ENCODE measurements at regions not wholly inside any gene's neighbourhood (a gene's known extent, or its start where the extent isn't known, plus 50 kb on each side); places are given as distances from the start of the nearest gene placed in this dataset.

- H3K9me3 ChIP-seq (ENCODE audit: control insufficient read depth, insufficient read depth, low read length): no peaks in the 10 kb centered on the region
- no peak overlapping the region for H3K4me3 ChIP-seq (ENCODE audit: low read length)
- no peaks in the 10 kb centered on the region for H3K9me2 ChIP-seq (replicated peaks; ENCODE audit: control insufficient read depth, low read length)
- H3K79me2 ChIP-seq (ENCODE audit: control insufficient read depth, low read length): no peaks in the 10 kb centered on the region
- no peaks in the 10 kb centered on the region for H4K20me1 ChIP-seq (ENCODE audit: control insufficient read depth, insufficient read depth, low read depth, low read length)
- no peaks in the 10 kb centered on the region for H3K27me3 ChIP-seq (ENCODE audit: control insufficient read depth, low read length)
- H3F3A ChIP-seq (ENCODE audit: control insufficient read depth, insufficient read depth): no peaks in the 10 kb centered on the region
- no peak overlapping the region for H3K4me2 ChIP-seq (ENCODE audit: low read length)
- no peak overlapping the region for H3K27ac ChIP-seq (ENCODE audit: low read depth, low read length)
- no peaks in the 10 kb centered on the region for H3K4me1 ChIP-seq (ENCODE audit: control insufficient read depth, low read length)
- H3K36me3 ChIP-seq (ENCODE audit: control insufficient read depth, low read length): no peaks in the 10 kb centered on the region
- TF ChIP-seq EZH2phosphoT487 (IDR thresholded peaks at IDR 0.05; ENCODE audit: borderline replicate concordance, low read length) (no peak), CTCF (IDR thresholded peaks at IDR 0.05; ENCODE audit: low read depth, low read length, poor library complexity, severe bottlenecking) (no peak)
Measured at GRCh38 chr7:17492437-17492836, 194.0 kb downstream of the AHR start.

- Histone ChIP-seq H4K20me1 (ENCODE audit: control insufficient read depth, insufficient read depth, low read depth, low read length) (no peaks in the 10 kb centered on the region), H3K27ac (ENCODE audit: low read depth, low read length) (no peak overlapping the region), H3K4me3 (ENCODE audit: low read length) (no peak overlapping the region), H3K36me3 (ENCODE audit: control insufficient read depth, low read length) (no peaks in the 10 kb centered on the region), H3K27me3 (ENCODE audit: control insufficient read depth, low read length) (no peaks in the 10 kb centered on the region), H3K9me3 (ENCODE audit: control insufficient read depth, insufficient read depth, low read length) (no peaks in the 10 kb centered on the region), H3K4me1 (ENCODE audit: control insufficient read depth, low read length) (no peaks in the 10 kb centered on the region), H3K9me2 (replicated peaks; ENCODE audit: control insufficient read depth, low read length) (no peaks in the 10 kb centered on the region), H3K4me2 (ENCODE audit: low read length) (no peak overlapping the region), H3F3A (ENCODE audit: control insufficient read depth, insufficient read depth) (no peaks in the 10 kb centered on the region), H3K79me2 (ENCODE audit: control insufficient read depth, low read length) (no peaks in the 10 kb centered on the region)
- TF ChIP-seq CTCF (IDR thresholded peaks at IDR 0.05; ENCODE audit: low read depth, low read length, poor library complexity, severe bottlenecking) (no peak), EZH2phosphoT487 (IDR thresholded peaks at IDR 0.05; ENCODE audit: borderline replicate concordance, low read length) (no peak)
Measured at GRCh38 chr7:17493446-17493845, 195.0 kb downstream of the AHR start.

GRCh38 chr7:17495655-17496394 lies 197.4 kb downstream of the AHR start:
- no peaks in the 10 kb centered on the region for H3K9me3 ChIP-seq (ENCODE audit: control insufficient read depth, insufficient read depth, low read length)
- no peaks in the 10 kb centered on the region for H3K27me3 ChIP-seq (ENCODE audit: control insufficient read depth, low read length)
- TF ChIP-seq CTCF (IDR thresholded peaks at IDR 0.05; ENCODE audit: low read depth, low read length, poor library complexity, severe bottlenecking): no peak
- TF ChIP-seq EZH2phosphoT487 (IDR thresholded peaks at IDR 0.05; ENCODE audit: borderline replicate concordance, low read length): no peak

More at GRCh38 chr7:17495655-17496394, 197.4 kb downstream of the AHR start:
- Histone ChIP-seq H4K20me1 (ENCODE audit: control insufficient read depth, insufficient read depth, low read depth, low read length) (no peaks in the 10 kb centered on the region), H3K79me2 (ENCODE audit: control insufficient read depth, low read length) (no peaks in the 10 kb centered on the region), H3K36me3 (ENCODE audit: control insufficient read depth, low read length) (no peaks in the 10 kb centered on the region), H3F3A (ENCODE audit: control insufficient read depth, insufficient read depth) (no peaks in the 10 kb centered on the region), H3K27ac (ENCODE audit: low read depth, low read length) (no peak overlapping the region), H3K9me2 (replicated peaks; ENCODE audit: control insufficient read depth, low read length) (no peaks in the 10 kb centered on the region), H3K4me1 (ENCODE audit: control insufficient read depth, low read length) (no peaks in the 10 kb centered on the region), H3K4me2 (ENCODE audit: low read length) (no peak overlapping the region), H3K4me3 (ENCODE audit: low read length) (no peak overlapping the region)

Measured in DOHH2 (cell line).